ENCODE measurements at regions not wholly inside any gene's neighbourhood (a gene's known extent, or its start where the extent isn't known, plus 50 kb on each side); places are given as distances from the start of the nearest gene placed in this dataset.

DNA sequence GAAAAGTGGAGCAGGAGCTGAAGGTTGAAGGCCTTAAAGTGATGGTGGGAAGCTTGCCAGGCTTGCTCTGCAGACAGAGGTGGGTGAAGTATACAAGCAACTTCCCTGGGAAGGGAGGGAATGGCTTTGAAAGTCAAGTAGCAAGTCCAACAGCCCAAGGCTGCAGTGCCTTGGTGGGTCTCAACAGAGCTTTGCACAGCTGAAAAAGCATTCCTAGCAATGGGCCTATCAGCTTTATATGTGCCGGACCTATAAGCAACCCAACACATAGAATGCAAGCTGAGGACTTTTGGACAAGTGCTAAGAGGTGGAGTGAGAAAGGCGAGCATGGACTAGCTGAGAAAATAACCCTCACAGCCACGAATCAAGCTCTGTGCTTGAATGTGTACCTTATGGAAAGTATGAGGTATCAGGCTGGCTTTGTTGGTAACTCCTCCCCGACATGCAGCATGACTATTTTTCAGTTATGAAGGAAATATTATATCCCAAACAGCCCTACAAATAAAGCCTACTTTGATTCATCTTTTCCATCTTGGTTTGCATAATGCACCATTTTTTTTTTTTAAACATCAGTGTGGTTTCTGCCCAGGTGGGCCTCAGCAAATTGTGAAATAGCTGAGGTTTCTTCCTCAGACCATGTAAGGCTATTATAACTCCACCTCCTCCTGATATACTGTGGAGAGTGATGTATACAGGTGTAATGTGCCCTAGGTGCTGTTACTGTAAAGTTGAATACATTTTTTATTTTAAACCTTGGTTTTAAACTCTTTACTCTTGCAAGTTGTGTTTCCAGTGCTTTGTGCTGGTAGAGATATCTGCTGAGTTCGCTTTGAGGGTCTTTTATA is 241.4 kb upstream of the CXCR4 start:
- no peak for ATAC-seq
- Histone ChIP-seq H3K27ac (no peak overlapping the region), H3K9me3 (no peaks in the 10 kb centered on the region), H3K4me2 (no peak overlapping the region), H3K4me3 (no peak overlapping the region), H3K4me1 (no peaks in the 10 kb centered on the region)
- DNase-seq (ENCODE audit: low read depth in 1 of 2, low spot score in 1 of 2): no peak
- TF ChIP-seq JUN (IDR thresholded peaks at IDR 0.05): no peak
- TF ChIP-seq BCL3 (IDR thresholded peaks at IDR 0.05): no peak
- TF ChIP-seq, protein P1, sequence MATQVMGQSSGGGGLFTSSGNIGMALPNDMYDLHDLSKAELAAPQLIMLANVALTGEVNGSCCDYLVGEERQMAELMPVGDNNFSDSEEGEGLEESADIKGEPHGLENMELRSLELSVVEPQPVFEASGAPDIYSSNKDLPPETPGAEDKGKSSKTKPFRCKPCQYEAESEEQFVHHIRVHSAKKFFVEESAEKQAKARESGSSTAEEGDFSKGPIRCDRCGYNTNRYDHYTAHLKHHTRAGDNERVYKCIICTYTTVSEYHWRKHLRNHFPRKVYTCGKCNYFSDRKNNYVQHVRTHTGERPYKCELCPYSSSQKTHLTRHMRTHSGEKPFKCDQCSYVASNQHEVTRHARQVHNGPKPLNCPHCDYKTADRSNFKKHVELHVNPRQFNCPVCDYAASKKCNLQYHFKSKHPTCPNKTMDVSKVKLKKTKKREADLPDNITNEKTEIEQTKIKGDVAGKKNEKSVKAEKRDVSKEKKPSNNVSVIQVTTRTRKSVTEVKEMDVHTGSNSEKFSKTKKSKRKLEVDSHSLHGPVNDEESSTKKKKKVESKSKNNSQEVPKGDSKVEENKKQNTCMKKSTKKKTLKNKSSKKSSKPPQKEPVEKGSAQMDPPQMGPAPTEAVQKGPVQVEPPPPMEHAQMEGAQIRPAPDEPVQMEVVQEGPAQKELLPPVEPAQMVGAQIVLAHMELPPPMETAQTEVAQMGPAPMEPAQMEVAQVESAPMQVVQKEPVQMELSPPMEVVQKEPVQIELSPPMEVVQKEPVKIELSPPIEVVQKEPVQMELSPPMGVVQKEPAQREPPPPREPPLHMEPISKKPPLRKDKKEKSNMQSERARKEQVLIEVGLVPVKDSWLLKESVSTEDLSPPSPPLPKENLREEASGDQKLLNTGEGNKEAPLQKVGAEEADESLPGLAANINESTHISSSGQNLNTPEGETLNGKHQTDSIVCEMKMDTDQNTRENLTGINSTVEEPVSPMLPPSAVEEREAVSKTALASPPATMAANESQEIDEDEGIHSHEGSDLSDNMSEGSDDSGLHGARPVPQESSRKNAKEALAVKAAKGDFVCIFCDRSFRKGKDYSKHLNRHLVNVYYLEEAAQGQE (IDR thresholded peaks at IDR 0.05): no peak
- TF ChIP-seq PHF8 (IDR thresholded peaks at IDR 0.05; ENCODE audit: borderline replicate concordance, low read depth): no peak
- TF ChIP-seq, protein P2, sequence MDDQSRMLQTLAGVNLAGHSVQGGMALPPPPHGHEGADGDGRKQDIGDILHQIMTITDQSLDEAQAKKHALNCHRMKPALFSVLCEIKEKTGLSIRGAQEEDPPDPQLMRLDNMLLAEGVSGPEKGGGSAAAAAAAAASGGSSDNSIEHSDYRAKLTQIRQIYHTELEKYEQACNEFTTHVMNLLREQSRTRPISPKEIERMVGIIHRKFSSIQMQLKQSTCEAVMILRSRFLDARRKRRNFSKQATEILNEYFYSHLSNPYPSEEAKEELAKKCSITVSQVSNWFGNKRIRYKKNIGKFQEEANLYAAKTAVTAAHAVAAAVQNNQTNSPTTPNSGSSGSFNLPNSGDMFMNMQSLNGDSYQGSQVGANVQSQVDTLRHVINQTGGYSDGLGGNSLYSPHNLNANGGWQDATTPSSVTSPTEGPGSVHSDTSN (IDR thresholded peaks at IDR 0.05): no peak
- no peak for TF ChIP-seq FOSB (CRISPR knock-in tag; IDR thresholded peaks at IDR 0.05)
- TF ChIP-seq ATOH8 (CRISPR knock-in tag; IDR thresholded peaks at IDR 0.05; ENCODE audit: low read depth): no peak
- TF ChIP-seq, protein P3, sequence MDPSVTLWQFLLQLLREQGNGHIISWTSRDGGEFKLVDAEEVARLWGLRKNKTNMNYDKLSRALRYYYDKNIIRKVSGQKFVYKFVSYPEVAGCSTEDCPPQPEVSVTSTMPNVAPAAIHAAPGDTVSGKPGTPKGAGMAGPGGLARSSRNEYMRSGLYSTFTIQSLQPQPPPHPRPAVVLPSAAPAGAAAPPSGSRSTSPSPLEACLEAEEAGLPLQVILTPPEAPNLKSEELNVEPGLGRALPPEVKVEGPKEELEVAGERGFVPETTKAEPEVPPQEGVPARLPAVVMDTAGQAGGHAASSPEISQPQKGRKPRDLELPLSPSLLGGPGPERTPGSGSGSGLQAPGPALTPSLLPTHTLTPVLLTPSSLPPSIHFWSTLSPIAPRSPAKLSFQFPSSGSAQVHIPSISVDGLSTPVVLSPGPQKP (IDR thresholded peaks at IDR 0.05; ENCODE audit: low read depth, low read length): no peak
- no peak for TF ChIP-seq SMC3 (IDR thresholded peaks at IDR 0.05)
- TF ChIP-seq HMGXB4 (CRISPR knock-in tag; IDR thresholded peaks at IDR 0.05; ENCODE audit: borderline replicate concordance): no peak
- no peak for TF ChIP-seq RCOR1 (IDR thresholded peaks at IDR 0.05; ENCODE audit: low read depth, low read length)
- TF ChIP-seq NPAS2 (CRISPR knock-in tag; IDR thresholded peaks at IDR 0.05; ENCODE audit: borderline replicate concordance): no peak
- TF ChIP-seq EP300 (IDR thresholded peaks at IDR 0.05): no peak
- no peak for TF ChIP-seq RARB (CRISPR knock-in tag; IDR thresholded peaks at IDR 0.05)
- no peak for TF ChIP-seq JUNB (IDR thresholded peaks at IDR 0.05)
- TF ChIP-seq, protein P4, sequence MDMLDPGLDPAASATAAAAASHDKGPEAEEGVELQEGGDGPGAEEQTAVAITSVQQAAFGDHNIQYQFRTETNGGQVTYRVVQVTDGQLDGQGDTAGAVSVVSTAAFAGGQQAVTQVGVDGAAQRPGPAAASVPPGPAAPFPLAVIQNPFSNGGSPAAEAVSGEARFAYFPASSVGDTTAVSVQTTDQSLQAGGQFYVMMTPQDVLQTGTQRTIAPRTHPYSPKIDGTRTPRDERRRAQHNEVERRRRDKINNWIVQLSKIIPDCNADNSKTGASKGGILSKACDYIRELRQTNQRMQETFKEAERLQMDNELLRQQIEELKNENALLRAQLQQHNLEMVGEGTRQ (IDR thresholded peaks at IDR 0.05): no peak
- POLR2A ChIA-PET: no interaction called here
- FAIRE-seq: no peak
- WGBS (ENCODE audit: missing lambda C conversion rate): 28% methylated on average over 5 of the region's 5 CpGs
- CTCF ChIA-PET: no interaction called here

Measured in A549 (cell line).